ENCODE measurements at regions not wholly inside any gene's neighbourhood (a gene's known extent, or its start where the extent isn't known, plus 50 kb on each side); places are given as distances from the start of the nearest gene placed in this dataset.

DNA sequence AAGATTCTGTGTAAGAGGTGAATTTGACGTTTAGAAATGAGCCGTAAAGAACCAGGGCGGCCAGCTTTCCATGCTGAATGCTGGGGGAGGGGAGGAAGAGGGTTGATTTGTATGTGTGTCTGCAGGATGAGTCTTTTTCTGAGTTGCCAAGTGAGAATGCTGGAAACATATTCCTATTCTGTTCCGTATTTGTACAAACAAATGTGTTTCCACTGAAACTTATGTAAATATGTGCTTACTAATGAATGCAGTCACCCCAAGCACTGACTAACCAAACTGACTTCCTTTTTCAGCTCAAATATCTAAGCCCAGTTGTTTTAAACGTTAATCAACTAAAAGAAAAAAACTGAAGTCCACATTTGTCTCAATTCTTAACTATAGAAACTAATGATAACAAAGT, 74.9 kb upstream of the APCDD1 start:
- TF ChIP-seq ZNF174 (tag by site-specific recombination; IDR thresholded peaks at IDR 0.05), result no peak
- no peak for TF ChIP-seq ZNF558 (tag by site-specific recombination; IDR thresholded peaks at IDR 0.05)
- no peak for TF ChIP-seq MYNN (tag by site-specific recombination; IDR thresholded peaks at IDR 0.05; ENCODE audit: borderline replicate concordance)
- TF ChIP-seq, protein P1, sequence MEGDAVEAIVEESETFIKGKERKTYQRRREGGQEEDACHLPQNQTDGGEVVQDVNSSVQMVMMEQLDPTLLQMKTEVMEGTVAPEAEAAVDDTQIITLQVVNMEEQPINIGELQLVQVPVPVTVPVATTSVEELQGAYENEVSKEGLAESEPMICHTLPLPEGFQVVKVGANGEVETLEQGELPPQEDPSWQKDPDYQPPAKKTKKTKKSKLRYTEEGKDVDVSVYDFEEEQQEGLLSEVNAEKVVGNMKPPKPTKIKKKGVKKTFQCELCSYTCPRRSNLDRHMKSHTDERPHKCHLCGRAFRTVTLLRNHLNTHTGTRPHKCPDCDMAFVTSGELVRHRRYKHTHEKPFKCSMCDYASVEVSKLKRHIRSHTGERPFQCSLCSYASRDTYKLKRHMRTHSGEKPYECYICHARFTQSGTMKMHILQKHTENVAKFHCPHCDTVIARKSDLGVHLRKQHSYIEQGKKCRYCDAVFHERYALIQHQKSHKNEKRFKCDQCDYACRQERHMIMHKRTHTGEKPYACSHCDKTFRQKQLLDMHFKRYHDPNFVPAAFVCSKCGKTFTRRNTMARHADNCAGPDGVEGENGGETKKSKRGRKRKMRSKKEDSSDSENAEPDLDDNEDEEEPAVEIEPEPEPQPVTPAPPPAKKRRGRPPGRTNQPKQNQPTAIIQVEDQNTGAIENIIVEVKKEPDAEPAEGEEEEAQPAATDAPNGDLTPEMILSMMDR (tag by site-specific recombination; IDR thresholded peaks at IDR 0.05), result no peak
- TF ChIP-seq ZNF426 (tag by site-specific recombination; IDR thresholded peaks at IDR 0.05), result no peak
- TF ChIP-seq ZNF274 (IDR thresholded peaks at IDR 0.05; ENCODE audit: low read length), result no peak
- no peak for TF ChIP-seq ZNF274 (tag by site-specific recombination; IDR thresholded peaks at IDR 0.05; ENCODE audit: borderline replicate concordance)
- no peak for TF ChIP-seq ZNF48 (tag by site-specific recombination; IDR thresholded peaks at IDR 0.05)
- TF ChIP-seq ZNF404 (tag by site-specific recombination; IDR thresholded peaks at IDR 0.05), result no peak
- TF ChIP-seq BCL11A (tag by site-specific recombination; IDR thresholded peaks at IDR 0.05; ENCODE audit: low read depth), result no peak
- no peak for TF ChIP-seq ZSCAN23 (tag by site-specific recombination; IDR thresholded peaks at IDR 0.05)
- no peak for TF ChIP-seq ZNF184 (tag by site-specific recombination; IDR thresholded peaks at IDR 0.05)
